ENCODE measurements at regions not wholly inside any gene's neighbourhood (a gene's known extent, or its start where the extent isn't known, plus 50 kb on each side); places are given as distances from the start of the nearest gene placed in this dataset.

- no TSS peak for BruUV-seq (replicated peaks)
- DNase-seq (ENCODE audit: low read depth, low spot score) (no peak), FAIRE-seq (no peak)
- Histone ChIP-seq H3K4me3 (replicated peaks in 1 of 3; ENCODE audit: insufficient read depth in 1 of 3, low read depth in 1 of 3, low read length in 3 of 3) (no peak overlapping the region), H3K9me3 (replicated peaks; ENCODE audit: control insufficient read depth, insufficient read depth, low read length) (no peaks in the 10 kb centered on the region), H3K9ac (replicated peaks; ENCODE audit: extremely low read depth, insufficient read depth, low read length) (no peak overlapping the region), H3K9me1 (replicated peaks; ENCODE audit: control insufficient read depth, extremely low read depth, insufficient read depth, low read length) (no peaks in the 10 kb centered on the region), H3K27me3 (ENCODE audit: control insufficient read depth in 2 of 2, insufficient read depth in 2 of 2, low read length in 2 of 2) (no peaks in the 10 kb centered on the region), H4K20me1 (replicated peaks; ENCODE audit: control insufficient read depth, extremely low read depth, insufficient read depth, low read length) (no peaks in the 10 kb centered on the region), H3K36me3 (ENCODE audit: control insufficient read depth in 2 of 2, extremely low read depth in 1 of 2, insufficient read depth in 2 of 2, low read length in 2 of 2) (no peaks in the 10 kb centered on the region), H3K27ac (ENCODE audit: insufficient read depth, low read depth, low read length) (no peak overlapping the region), H3K79me2 (ENCODE audit: control insufficient read depth, insufficient read depth, low read length) (no peaks in the 10 kb centered on the region), H3K4me1 (ENCODE audit: control insufficient read depth, extremely low read depth, insufficient read depth, low read length) (peaks cover 6% of the 10 kb centered on the region), H3K4me2 (ENCODE audit: insufficient read depth, low read length) (no peak overlapping the region), H2AFZ (ENCODE audit: low read depth, low read length) (no peak overlapping the region)
- intact Hi-C loops (cut with micrococcal nuclease) (loop anchor here (5.0 kb wide), 2 partner anchors 104 to 659 kb away; no protein-coding TSS in a partner anchor), dilution Hi-C loops (cut with MboI; ENCODE audit: extremely low pct_ligation_motif_present, low sequenced_read_pairs) (no loop called here)
- CTCF ChIA-PET = interaction anchor here (1.1 kb wide), 1 partner anchor 544 kb away, joined by 3 read pairs; no protein-coding TSS in a partner anchor
- TF ChIP-seq MAX (IDR thresholded peaks at IDR 0.05; ENCODE audit: insufficient read depth, insufficient read length) (no peak), FOS (IDR thresholded peaks at IDR 0.05; ENCODE audit: borderline replicate concordance, insufficient read depth, low read length) (no peak), GATA2 (IDR thresholded peaks at IDR 0.05; ENCODE audit: insufficient read depth, insufficient read length, low read depth, low read length) (no peak), JUN (IDR thresholded peaks at IDR 0.05; ENCODE audit: borderline replicate concordance, insufficient read depth, insufficient read length, low read depth) (no peak), CTCF (IDR thresholded peaks at IDR 0.05; ENCODE audit: extremely low read depth in 1 of 2, insufficient read depth in 1 of 2, low read depth in 1 of 2, low read length in 2 of 2) (no peak), EZH2 (IDR thresholded peaks at IDR 0.05; ENCODE audit: borderline replicate concordance, low read depth, low read length, severe bottlenecking) (no peak)
- POLR2A ChIA-PET = no interaction called here
Measured at GRCh38 chr15:81483496-81483895, 109.5 kb upstream of the TMC3 start.
